ENCODE measurements at regions not wholly inside any gene's neighbourhood (a gene's known extent, or its start where the extent isn't known, plus 50 kb on each side); places are given as distances from the start of the nearest gene placed in this dataset.
"Not testable (repeated sequence)": the region's sequence is repeated elsewhere in the genome, so short reads cannot be mapped to it uniquely, and the experiment has no call there.

DNA sequence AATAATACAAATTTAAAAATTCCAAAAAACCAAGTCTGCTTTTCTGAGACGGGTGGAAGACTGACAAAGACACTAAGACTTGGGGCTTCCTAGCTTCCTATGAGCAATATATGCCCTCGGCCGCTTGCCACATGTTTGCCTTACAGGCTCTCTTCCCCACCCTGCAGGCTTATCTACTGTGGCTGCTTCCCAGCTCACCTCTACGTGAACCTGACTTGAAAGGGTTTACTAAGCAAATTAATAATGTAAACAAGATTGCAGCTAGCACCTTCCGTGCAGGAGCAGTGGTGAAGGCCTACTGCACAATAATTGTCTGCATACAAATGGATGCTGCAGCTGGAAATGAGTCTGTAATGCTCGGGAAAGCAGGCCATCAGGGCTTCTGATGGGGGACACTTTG is 152.9 kb upstream of the DAB1 start:
- no peak overlapping the region for H3K27ac ChIP-seq (ENCODE audit: low read depth in 2 of 2, low read length in 2 of 2)

DNA sequence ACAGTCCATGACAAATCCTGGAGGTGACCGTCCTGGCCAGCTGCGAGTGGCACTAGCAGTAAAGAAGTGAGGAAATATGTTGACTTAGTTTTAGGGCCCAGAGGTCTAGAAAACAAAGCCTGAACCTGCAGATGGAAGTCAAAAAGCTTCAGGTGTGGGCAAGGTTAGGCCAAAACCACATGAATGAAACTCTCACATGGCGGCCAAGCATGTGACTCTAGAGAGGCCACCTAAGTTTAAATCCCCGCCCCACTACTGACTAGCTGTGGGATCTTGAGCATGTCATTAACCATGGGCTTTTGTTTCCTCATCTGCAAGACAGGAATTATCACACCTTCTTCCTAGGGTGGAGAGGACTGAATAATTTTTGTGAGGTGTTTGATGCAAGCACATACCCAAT is 148.2 kb upstream of the DAB1 start:
- FAIRE-seq (no peak), DNase-seq (no peak)
- TF ChIP-seq, protein P1, sequence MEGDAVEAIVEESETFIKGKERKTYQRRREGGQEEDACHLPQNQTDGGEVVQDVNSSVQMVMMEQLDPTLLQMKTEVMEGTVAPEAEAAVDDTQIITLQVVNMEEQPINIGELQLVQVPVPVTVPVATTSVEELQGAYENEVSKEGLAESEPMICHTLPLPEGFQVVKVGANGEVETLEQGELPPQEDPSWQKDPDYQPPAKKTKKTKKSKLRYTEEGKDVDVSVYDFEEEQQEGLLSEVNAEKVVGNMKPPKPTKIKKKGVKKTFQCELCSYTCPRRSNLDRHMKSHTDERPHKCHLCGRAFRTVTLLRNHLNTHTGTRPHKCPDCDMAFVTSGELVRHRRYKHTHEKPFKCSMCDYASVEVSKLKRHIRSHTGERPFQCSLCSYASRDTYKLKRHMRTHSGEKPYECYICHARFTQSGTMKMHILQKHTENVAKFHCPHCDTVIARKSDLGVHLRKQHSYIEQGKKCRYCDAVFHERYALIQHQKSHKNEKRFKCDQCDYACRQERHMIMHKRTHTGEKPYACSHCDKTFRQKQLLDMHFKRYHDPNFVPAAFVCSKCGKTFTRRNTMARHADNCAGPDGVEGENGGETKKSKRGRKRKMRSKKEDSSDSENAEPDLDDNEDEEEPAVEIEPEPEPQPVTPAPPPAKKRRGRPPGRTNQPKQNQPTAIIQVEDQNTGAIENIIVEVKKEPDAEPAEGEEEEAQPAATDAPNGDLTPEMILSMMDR (IDR thresholded peaks at IDR 0.05; ENCODE audit: borderline replicate concordance, extremely low read depth, insufficient read depth): no peak
- H3K9ac ChIP-seq (ENCODE audit: low read length in 3 of 3): no peak overlapping the region
- H3K27me3 ChIP-seq (ENCODE audit: control insufficient read depth, insufficient read depth, low read length): no peaks in the 10 kb centered on the region
- intact Hi-C loops (cut with DNase I): no loop called here
- no peaks in the 10 kb centered on the region for H3K4me1 ChIP-seq (ENCODE audit: control insufficient read depth in 2 of 3, insufficient read depth in 2 of 3, low read depth in 1 of 3, low read length in 3 of 3)
- no peak overlapping the region for H3K27ac ChIP-seq (ENCODE audit: low read depth in 2 of 2, low read length in 2 of 2)
- H3K36me3 ChIP-seq (ENCODE audit: control insufficient read depth in 2 of 3, insufficient read depth in 3 of 3, low read length in 3 of 3): no peaks in the 10 kb centered on the region
- no peaks in the 10 kb centered on the region for H3K9me3 ChIP-seq (ENCODE audit: control insufficient read depth in 2 of 3, insufficient read depth in 1 of 3, low read length in 3 of 3)
- H3K4me3 ChIP-seq (ENCODE audit: low read length in 3 of 3): no peak overlapping the region

More for the DNA sequence above, 152.9 kb upstream of the DAB1 start:
- DNase-seq: no peak
- Histone ChIP-seq H3K36me3 (ENCODE audit: control insufficient read depth in 2 of 3, insufficient read depth in 3 of 3, low read length in 3 of 3) (no peaks in the 10 kb centered on the region), H3K27me3 (ENCODE audit: control insufficient read depth, insufficient read depth, low read length) (no peaks in the 10 kb centered on the region), H3K4me1 (ENCODE audit: control insufficient read depth in 2 of 3, insufficient read depth in 2 of 3, low read depth in 1 of 3, low read length in 3 of 3) (no peaks in the 10 kb centered on the region), H3K9me3 (ENCODE audit: control insufficient read depth in 2 of 3, insufficient read depth in 1 of 3, low read length in 3 of 3) (no peaks in the 10 kb centered on the region), H3K9ac (ENCODE audit: low read length in 3 of 3) (no peak overlapping the region), H3K4me3 (ENCODE audit: low read length in 3 of 3) (no peak overlapping the region)
- TF ChIP-seq, protein P1 (IDR thresholded peaks at IDR 0.05; ENCODE audit: borderline replicate concordance, extremely low read depth, insufficient read depth): no peak
- no peak for FAIRE-seq
- intact Hi-C loops (cut with DNase I): no loop called here

DNA sequence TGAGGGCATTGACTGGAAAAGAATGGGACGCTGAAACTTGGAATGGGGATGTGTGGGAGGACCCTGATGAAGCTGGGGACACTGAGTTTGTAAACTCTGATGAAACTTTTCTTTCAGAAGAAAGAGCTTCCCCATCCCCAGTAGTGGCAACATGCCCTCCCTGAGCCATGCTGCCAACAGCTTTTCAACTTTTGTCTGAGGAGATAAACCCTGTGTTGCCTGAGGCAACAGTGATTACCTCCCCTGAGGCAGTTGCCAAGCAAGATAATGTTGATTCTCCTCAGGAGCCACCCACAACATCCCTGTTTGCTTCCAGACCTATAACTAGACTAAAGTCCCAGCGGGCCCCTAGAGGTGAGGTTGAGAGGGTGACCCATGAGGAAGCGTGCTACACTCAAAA is 134.2 kb upstream of the DAB1 start:
- H3K36me3 ChIP-seq (ENCODE audit: control insufficient read depth in 2 of 3, insufficient read depth in 3 of 3, low read length in 3 of 3); H3K9me3 ChIP-seq (ENCODE audit: control insufficient read depth in 2 of 3, insufficient read depth in 1 of 3, low read length in 3 of 3); FAIRE-seq; DNase-seq; H3K9ac ChIP-seq (ENCODE audit: low read length in 3 of 3); intact Hi-C loops (cut with DNase I); H3K27me3 ChIP-seq (ENCODE audit: control insufficient read depth, insufficient read depth, low read length); H3K27ac ChIP-seq (ENCODE audit: low read depth in 2 of 2, low read length in 2 of 2); H3K4me3 ChIP-seq (ENCODE audit: low read length in 3 of 3); H3K4me1 ChIP-seq (ENCODE audit: control insufficient read depth in 2 of 3, insufficient read depth in 2 of 3, low read depth in 1 of 3, low read length in 3 of 3): not testable (repeated sequence)

DNA sequence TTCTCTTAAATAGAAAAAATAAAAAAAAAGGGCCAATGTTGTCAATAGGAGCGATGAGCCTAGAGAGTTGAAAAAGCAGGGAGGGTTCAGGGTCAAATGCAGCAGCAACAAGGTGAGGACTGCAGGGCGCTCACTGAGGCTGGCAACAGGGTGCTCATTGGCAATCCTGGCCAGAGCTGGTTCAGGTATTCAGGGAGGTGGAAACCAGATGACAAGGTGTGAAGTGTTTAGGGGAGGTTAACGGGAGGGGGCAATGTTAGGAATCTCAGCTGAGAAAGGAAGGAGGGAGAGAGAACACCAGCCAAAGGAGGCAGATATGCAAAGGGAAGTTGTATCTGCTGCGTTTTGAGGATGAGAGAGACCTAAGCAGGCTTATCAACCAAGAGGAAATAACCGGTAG is 129.8 kb upstream of the DAB1 start:
- no peak for FAIRE-seq
- no peaks in the 10 kb centered on the region for H3K4me1 ChIP-seq (ENCODE audit: control insufficient read depth in 2 of 3, insufficient read depth in 2 of 3, low read depth in 1 of 3, low read length in 3 of 3)

More for the DNA sequence above, 129.8 kb upstream of the DAB1 start:
- intact Hi-C loops (cut with DNase I): no loop called here
- no peaks in the 10 kb centered on the region for H3K36me3 ChIP-seq (ENCODE audit: control insufficient read depth in 2 of 3, insufficient read depth in 3 of 3, low read length in 3 of 3)
- no peak for DNase-seq
- TF ChIP-seq, protein P1 (IDR thresholded peaks at IDR 0.05; ENCODE audit: borderline replicate concordance, extremely low read depth, insufficient read depth): no peak
- H3K4me3 ChIP-seq (ENCODE audit: low read length in 3 of 3): no peak overlapping the region
- no peaks in the 10 kb centered on the region for H3K27me3 ChIP-seq (ENCODE audit: control insufficient read depth, insufficient read depth, low read length)
- H3K9ac ChIP-seq (ENCODE audit: low read length in 3 of 3): no peak overlapping the region
- H3K9me3 ChIP-seq (ENCODE audit: control insufficient read depth in 2 of 3, insufficient read depth in 1 of 3, low read length in 3 of 3): no peaks in the 10 kb centered on the region
- H3K27ac ChIP-seq (ENCODE audit: low read depth in 2 of 2, low read length in 2 of 2): no peak overlapping the region
